ENCODE measurements at regions not wholly inside any gene's neighbourhood (a gene's known extent, or its start where the extent isn't known, plus 50 kb on each side); places are given as distances from the start of the nearest gene placed in this dataset.
"Not testable (repeated sequence)": the region's sequence is repeated elsewhere in the genome, so short reads cannot be mapped to it uniquely, and the experiment has no call there.

- BruUV-seq (replicated peaks) = no TSS peak
- DNase-seq (ENCODE audit: low spot score) = no peak
- Histone ChIP-seq H3K4me3 (ENCODE audit: low read depth, low read length, poor library complexity, severe bottlenecking) (no peak overlapping the region), H3K4me2 (ENCODE audit: low read length) (no peak overlapping the region), H3K36me3 (ENCODE audit: insufficient read depth, low read length) (no peaks in the 10 kb centered on the region), H3K9me2 (ENCODE audit: insufficient read depth, low read length) (no peaks in the 10 kb centered on the region), H2AFZ (ENCODE audit: low read length) (no peak overlapping the region), H3K79me2 (ENCODE audit: insufficient read depth, low read depth, low read length) (no peaks in the 10 kb centered on the region), H4K20me1 (ENCODE audit: insufficient read depth, low read length) (no peaks in the 10 kb centered on the region), H3K27ac (ENCODE audit: low read depth, low read length, poor library complexity, severe bottlenecking) (no peak overlapping the region), H3K9me3 (ENCODE audit: low read length) (no peaks in the 10 kb centered on the region), H3K4me1 (ENCODE audit: insufficient read depth, low read length, poor library complexity, severe bottlenecking) (no peaks in the 10 kb centered on the region)
- intact Hi-C loops (cut with micrococcal nuclease; ENCODE audit: unreplicated experiment) = no loop called here
- CTCF ChIA-PET (ENCODE audit: unreplicated experiment) = no interaction called here
- POLR2A ChIA-PET = interaction anchor here (0.6 kb wide), 1 partner anchor 58 kb away, joined by 3 read pairs; no protein-coding TSS in a partner anchor
- no peak for TF ChIP-seq CTCF (conservative IDR thresholded peaks at IDR 0.05; ENCODE audit: low read length)
- TF ChIP-seq EZH2phosphoT487 (IDR thresholded peaks at IDR 0.05; ENCODE audit: borderline replicate concordance, low read depth, low read length) = no peak
These were observed 201.7 kb downstream of the PTH2R start for GRCh38 chr2:208608122-208608835.

- POLR2A ChIA-PET = interaction anchor here (0.5 to 0.9 kb wide), 2 partner anchors 17 to 27 kb away, joined by 3 read pairs; no protein-coding TSS in a partner anchor
- DNase-seq (ENCODE audit: low spot score) = no peak
- H3K27ac ChIP-seq (ENCODE audit: low read depth, low read length, poor library complexity, severe bottlenecking) = no peak overlapping the region
These were observed 202.7 kb downstream of the PTH2R start for GRCh38 chr2:208609166-208609804.

GRCh38 chr2:208615675-208616074 is 209.1 kb downstream of the PTH2R start:
- H3K9me3 ChIP-seq (ENCODE audit: low read length); POLR2A ChIA-PET; H3K4me2 ChIP-seq (ENCODE audit: low read length); H3K36me3 ChIP-seq (ENCODE audit: insufficient read depth, low read length); intact Hi-C loops (cut with micrococcal nuclease; ENCODE audit: unreplicated experiment); H3K27ac ChIP-seq (ENCODE audit: low read depth, low read length, poor library complexity, severe bottlenecking); BruUV-seq (replicated peaks); CTCF ChIA-PET (ENCODE audit: unreplicated experiment); H3K79me2 ChIP-seq (ENCODE audit: insufficient read depth, low read depth, low read length); H3K4me3 ChIP-seq (ENCODE audit: low read depth, low read length, poor library complexity, severe bottlenecking); DNase-seq (ENCODE audit: low spot score); H4K20me1 ChIP-seq (ENCODE audit: insufficient read depth, low read length); H2AFZ ChIP-seq (ENCODE audit: low read length); H3K4me1 ChIP-seq (ENCODE audit: insufficient read depth, low read length, poor library complexity, severe bottlenecking); H3K9me2 ChIP-seq (ENCODE audit: insufficient read depth, low read length): not testable (repeated sequence)

More at GRCh38 chr2:208609166-208609804, 202.7 kb downstream of the PTH2R start:
- Histone ChIP-seq H3K9me2 (ENCODE audit: insufficient read depth, low read length) (no peaks in the 10 kb centered on the region), H3K4me2 (ENCODE audit: low read length) (no peak overlapping the region), H3K4me3 (ENCODE audit: low read depth, low read length, poor library complexity, severe bottlenecking) (no peak overlapping the region), H3K79me2 (ENCODE audit: insufficient read depth, low read depth, low read length) (no peaks in the 10 kb centered on the region), H4K20me1 (ENCODE audit: insufficient read depth, low read length) (no peaks in the 10 kb centered on the region), H3K9me3 (ENCODE audit: low read length) (no peaks in the 10 kb centered on the region), H3K36me3 (ENCODE audit: insufficient read depth, low read length) (no peaks in the 10 kb centered on the region), H3K4me1 (ENCODE audit: insufficient read depth, low read length, poor library complexity, severe bottlenecking) (no peaks in the 10 kb centered on the region), H2AFZ (ENCODE audit: low read length) (no peak overlapping the region)
- intact Hi-C loops (cut with micrococcal nuclease; ENCODE audit: unreplicated experiment) = no loop called here
- TF ChIP-seq CTCF (conservative IDR thresholded peaks at IDR 0.05; ENCODE audit: low read length) (no peak), EZH2phosphoT487 (IDR thresholded peaks at IDR 0.05; ENCODE audit: borderline replicate concordance, low read depth, low read length) (no peak)
- CTCF ChIA-PET (ENCODE audit: unreplicated experiment) = no interaction called here
- no TSS peak for BruUV-seq (replicated peaks)
